ENCODE measurements at regions not wholly inside any gene's neighbourhood (a gene's known extent, or its start where the extent isn't known, plus 50 kb on each side); places are given as distances from the start of the nearest gene placed in this dataset.

DNA sequence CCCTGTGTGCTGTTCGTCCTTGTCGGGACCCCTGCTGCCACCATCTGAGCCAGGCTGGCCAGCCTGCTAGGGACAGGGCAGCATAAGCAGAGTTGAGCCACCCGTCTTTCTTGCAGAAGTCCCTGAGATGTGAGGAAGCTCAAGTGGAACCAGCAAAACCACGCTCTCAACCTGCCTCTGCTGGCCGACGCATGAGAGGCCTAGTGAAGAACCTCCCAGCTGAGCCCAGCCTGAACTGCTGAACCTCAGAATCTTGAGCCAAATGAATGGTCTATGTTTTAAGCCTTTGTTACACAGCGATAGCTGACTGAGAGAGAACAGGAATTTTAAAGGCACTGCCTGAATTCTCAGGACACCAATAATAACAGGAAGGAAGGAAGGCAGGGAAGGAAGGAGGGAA is 98.9 kb upstream of the ADRA2C start:
- no peak overlapping the region for H3K4me3 ChIP-seq
- H3K4me1 ChIP-seq, result no peaks in the 10 kb centered on the region
- intact Hi-C loops (cut with DNase I), result no loop called here
- TF ChIP-seq, protein P1, sequence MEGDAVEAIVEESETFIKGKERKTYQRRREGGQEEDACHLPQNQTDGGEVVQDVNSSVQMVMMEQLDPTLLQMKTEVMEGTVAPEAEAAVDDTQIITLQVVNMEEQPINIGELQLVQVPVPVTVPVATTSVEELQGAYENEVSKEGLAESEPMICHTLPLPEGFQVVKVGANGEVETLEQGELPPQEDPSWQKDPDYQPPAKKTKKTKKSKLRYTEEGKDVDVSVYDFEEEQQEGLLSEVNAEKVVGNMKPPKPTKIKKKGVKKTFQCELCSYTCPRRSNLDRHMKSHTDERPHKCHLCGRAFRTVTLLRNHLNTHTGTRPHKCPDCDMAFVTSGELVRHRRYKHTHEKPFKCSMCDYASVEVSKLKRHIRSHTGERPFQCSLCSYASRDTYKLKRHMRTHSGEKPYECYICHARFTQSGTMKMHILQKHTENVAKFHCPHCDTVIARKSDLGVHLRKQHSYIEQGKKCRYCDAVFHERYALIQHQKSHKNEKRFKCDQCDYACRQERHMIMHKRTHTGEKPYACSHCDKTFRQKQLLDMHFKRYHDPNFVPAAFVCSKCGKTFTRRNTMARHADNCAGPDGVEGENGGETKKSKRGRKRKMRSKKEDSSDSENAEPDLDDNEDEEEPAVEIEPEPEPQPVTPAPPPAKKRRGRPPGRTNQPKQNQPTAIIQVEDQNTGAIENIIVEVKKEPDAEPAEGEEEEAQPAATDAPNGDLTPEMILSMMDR (IDR thresholded peaks at IDR 0.05), result no peak
- no peaks in the 10 kb centered on the region for H3K36me3 ChIP-seq
- no peak overlapping the region for H3K27ac ChIP-seq
- ATAC-seq (no peak), DNase-seq (no peak)
- peaks cover 11% of the 10 kb centered on the region for H3K9me3 ChIP-seq
- H3K27me3 ChIP-seq (ENCODE audit: low read depth), result peaks cover 4% of the 10 kb centered on the region

DNA sequence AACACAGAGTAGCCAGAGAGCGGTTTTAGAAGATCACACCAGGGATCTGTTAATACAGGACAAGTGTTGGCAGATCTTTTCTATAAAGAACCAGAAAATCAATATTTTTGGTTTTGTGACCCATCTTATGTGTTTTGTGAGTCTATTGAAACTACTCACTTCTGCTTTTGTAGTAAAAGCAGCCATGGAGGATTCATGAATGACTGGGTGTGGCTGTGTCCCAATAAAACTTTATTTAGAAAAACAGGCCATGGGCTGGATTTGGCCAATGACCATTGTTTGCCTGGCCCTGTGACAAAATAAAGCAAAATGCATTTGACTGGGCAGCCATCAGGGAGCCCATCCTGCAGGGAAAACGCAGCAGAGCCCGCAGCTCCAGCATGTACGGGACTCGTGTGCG is 99.9 kb upstream of the ADRA2C start:
- Histone ChIP-seq H3K27ac (no peak overlapping the region), H3K9me3 (peaks cover 11% of the 10 kb centered on the region), H3K27me3 (ENCODE audit: low read depth) (peaks cover 14% of the 10 kb centered on the region), H3K36me3 (no peaks in the 10 kb centered on the region), H3K4me1 (no peaks in the 10 kb centered on the region), H3K4me3 (no peak overlapping the region)
- no peak for ATAC-seq
- intact Hi-C loops (cut with DNase I), result no loop called here
- TF ChIP-seq, protein P1 (IDR thresholded peaks at IDR 0.05), result no peak
- DNase-seq, result no peak

DNA sequence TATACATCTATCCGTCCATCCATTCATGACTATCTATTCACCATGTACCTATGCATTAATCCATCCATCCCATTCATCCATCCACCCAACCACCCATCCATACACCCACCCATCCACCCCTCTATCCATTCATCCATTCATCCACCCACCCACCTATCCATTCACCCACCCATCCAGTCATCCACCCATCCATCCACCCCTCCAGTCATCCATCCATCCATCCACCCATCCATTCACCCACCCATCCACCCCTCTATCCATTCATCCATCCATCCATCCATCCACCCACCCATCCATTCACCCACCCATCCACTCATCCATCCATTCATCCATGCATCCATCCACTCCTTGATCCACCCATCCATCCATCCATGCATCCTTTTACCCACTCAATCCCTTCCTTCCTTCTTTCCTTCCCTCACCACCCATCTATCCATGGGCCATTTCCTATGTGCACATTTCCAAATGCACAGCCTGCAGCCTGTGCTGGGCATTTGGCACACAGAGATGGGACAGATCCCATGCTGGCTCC is 100.8 kb upstream of the ADRA2C start:
- peaks cover 18% of the 10 kb centered on the region for H3K27me3 ChIP-seq (ENCODE audit: low read depth)
- no peak for ATAC-seq
- TF ChIP-seq, protein P1 (IDR thresholded peaks at IDR 0.05), result no peak
- H3K9me3 ChIP-seq, result peaks cover 11% of the 10 kb centered on the region
- DNase-seq, result no peak
- H3K4me1 ChIP-seq, result no peaks in the 10 kb centered on the region
- no peak overlapping the region for H3K4me3 ChIP-seq
- intact Hi-C loops (cut with DNase I), result no loop called here
- H3K27ac ChIP-seq, result no peak overlapping the region
- no peaks in the 10 kb centered on the region for H3K36me3 ChIP-seq

DNA sequence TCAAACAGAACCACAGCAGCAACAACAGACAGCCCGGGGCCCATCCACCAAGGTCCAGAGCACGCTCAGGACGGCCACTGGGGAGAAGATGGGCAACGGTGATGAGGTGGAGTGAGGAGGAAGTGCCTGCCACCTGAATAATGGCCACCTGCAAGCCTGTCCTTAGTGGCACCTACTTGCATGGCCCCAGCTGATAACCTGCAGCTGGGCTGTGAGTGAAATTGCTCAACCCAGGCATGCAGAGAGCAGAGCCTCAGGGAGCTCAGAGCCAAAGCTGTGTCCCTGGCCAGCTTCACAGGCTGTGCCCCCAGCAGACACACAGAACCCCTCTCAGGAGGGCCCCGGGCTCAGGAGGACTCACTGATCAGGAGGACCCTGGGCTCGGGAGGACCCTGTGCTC is 102.4 kb upstream of the ADRA2C start:
- Histone ChIP-seq H3K36me3 (no peaks in the 10 kb centered on the region), H3K9me3 (peaks cover 11% of the 10 kb centered on the region), H3K4me3 (no peak overlapping the region), H3K4me1 (no peaks in the 10 kb centered on the region), H3K27ac (no peak overlapping the region), H3K27me3 (ENCODE audit: low read depth) (peaks cover 25% of the 10 kb centered on the region)
- intact Hi-C loops (cut with DNase I), result no loop called here
- TF ChIP-seq, protein P1 (IDR thresholded peaks at IDR 0.05), result no peak
- ATAC-seq, result no peak
- no peak for DNase-seq

DNA sequence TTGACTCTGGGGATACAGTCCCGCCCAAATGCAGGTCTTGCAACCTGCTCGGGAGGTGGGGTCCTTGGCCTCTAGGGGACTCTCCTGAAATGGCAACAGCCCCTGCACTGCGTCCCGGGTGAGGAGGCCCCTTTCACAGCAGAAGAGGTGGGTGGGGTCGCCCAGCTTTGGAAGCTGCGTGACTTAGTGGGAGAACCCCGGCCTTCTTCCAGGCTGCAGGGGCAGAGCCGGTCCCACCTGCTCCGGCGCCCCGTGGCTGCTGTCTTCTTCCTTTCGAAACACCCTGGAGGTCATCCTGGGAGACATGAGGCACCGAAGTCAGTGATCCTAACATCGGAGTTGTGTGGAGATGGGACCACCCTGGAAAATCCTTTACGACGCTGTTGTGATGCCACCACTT is 103.7 kb upstream of the ADRA2C start:
- intact Hi-C loops (cut with DNase I), result no loop called here
- Histone ChIP-seq H3K4me3 (no peak overlapping the region), H3K9me3 (peaks cover 11% of the 10 kb centered on the region), H3K27ac (no peak overlapping the region), H3K36me3 (no peaks in the 10 kb centered on the region), H3K4me1 (no peaks in the 10 kb centered on the region), H3K27me3 (ENCODE audit: low read depth) (peaks cover 36% of the 10 kb centered on the region)
- TF ChIP-seq, protein P1 (IDR thresholded peaks at IDR 0.05), result no peak
- ATAC-seq (no peak), DNase-seq (no peak)

DNA sequence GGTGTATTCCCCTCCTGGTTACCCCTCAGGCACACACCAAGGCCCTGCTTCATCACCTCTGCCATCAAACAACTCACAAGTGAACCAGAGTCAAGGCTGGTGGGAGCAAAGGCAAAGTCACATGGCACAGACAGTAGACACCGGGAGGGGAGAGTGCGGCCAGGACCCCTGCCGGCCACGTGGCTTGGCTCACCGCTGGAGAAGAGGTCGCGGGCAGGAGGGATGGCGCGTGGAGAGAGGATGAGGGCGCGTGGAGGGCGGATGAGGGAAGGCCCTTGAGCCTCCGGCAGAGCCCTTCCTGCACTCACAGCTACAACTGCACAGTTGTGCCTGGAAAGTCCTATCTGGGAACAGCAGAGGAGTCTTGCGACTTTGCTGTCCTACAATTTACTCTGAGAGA is 104.2 kb upstream of the ADRA2C start:
- Histone ChIP-seq H3K36me3 (no peaks in the 10 kb centered on the region), H3K9me3 (peaks cover 6% of the 10 kb centered on the region), H3K4me3 (no peak overlapping the region), H3K27ac (no peak overlapping the region), H3K27me3 (ENCODE audit: low read depth) (peaks cover 40% of the 10 kb centered on the region), H3K4me1 (no peaks in the 10 kb centered on the region)
- DNase-seq, result no peak
- intact Hi-C loops (cut with DNase I), result no loop called here
- TF ChIP-seq, protein P1 (IDR thresholded peaks at IDR 0.05), result no peak
- ATAC-seq, result no peak

Data from lower lobe of right lung (tissue), 2 donors.